ENCODE measurements at regions not wholly inside any gene's neighbourhood (a gene's known extent, or its start where the extent isn't known, plus 50 kb on each side); places are given as distances from the start of the nearest gene placed in this dataset.

- TF ChIP-seq POLR2AphosphoS5 (IDR thresholded peaks at IDR 0.05) (no peak), POLR2A (IDR thresholded peaks at IDR 0.05) (no peak), CTCF (IDR thresholded peaks at IDR 0.05) (no peak)
These were observed 305.5 kb upstream of the DPH6 start for GRCh38 chr15:35851491-35851890.
